HEK293 (cell line): ENCODE measurements at regions not wholly inside any gene's neighbourhood (a gene's known extent, or its start where the extent isn't known, plus 50 kb on each side); places are given as distances from the start of the nearest gene placed in this dataset.

ENCODE experiments used
- KLF9 ChIP-seq: fragments of 450-650 bp; formaldehyde crosslinking; IDR thresholded peaks from 2 replicates; pipeline ENCODE4 v1.5.1; 2016; ENCODE audit warnings: missing biosample characterization, missing genetic modification characterization, low read depth
- SP7 ChIP-seq: fragments of 450-650 bp; formaldehyde crosslinking; IDR thresholded peaks from 2 replicates; pipeline ENCODE4 v1.5.1; 2016; ENCODE audit warnings: missing biosample characterization, missing genetic modification characterization
- ZBTB11 ChIP-seq: fragments of 450-650 bp; formaldehyde crosslinking; conservative IDR thresholded peaks from 2 replicates; pipeline ENCODE4 v1.5.1; 2016; ENCODE audit warnings: low read depth, missing biosample characterization, missing genetic modification characterization
- ZNF830 ChIP-seq: fragments of 450-650 bp; IDR thresholded peaks from 2 replicates; pipeline ENCODE4 v1.5.0; 2018; ENCODE audit warnings: missing biosample characterization, missing genetic modification characterization, low read depth, mild to moderate bottlenecking, moderate library complexity

- no peak for TF ChIP-seq SP7 (tag by site-specific recombination)
- TF ChIP-seq ZNF830: no peak
- TF ChIP-seq KLF9 (tag by site-specific recombination): no peak
- TF ChIP-seq ZBTB11 (tag by site-specific recombination): no peak
These were observed 605.8 kb upstream of the NOX3 start for GRCh38 chr6:156061465-156061864.
